Right lobe of liver (tissue), 6 donors: ENCODE measurements at regions not wholly inside any gene's neighbourhood (a gene's known extent, or its start where the extent isn't known, plus 50 kb on each side); places are given as distances from the start of the nearest gene placed in this dataset.

Source experiments
- ATAC-seq, 4 donors: fragments of 200-7000 bp; cut with Tn5 transposase; one replicate each; pipeline ENCODE4 v1.9.1; 2020; ENCODE audit warnings: mild to moderate bottlenecking in 4 of 4, moderate library complexity in 4 of 4
- DNase-seq, 3 donors: peaks; one replicate each; pipeline ENCODE4 v3.0.0-alpha.2; 2020
- H3K27ac ChIP-seq, 3 donors: fragments of 200-600 bp; one replicate each; pipeline ENCODE4 v1.8.0; 2022
- H3K27me3 ChIP-seq, 2 donors: fragments of 200-600 bp; one replicate each; pipeline ENCODE4 v1.8.0; 2022
- H3K36me3 ChIP-seq, 4 donors: fragments of 200-600 bp; sonication (generic) in 1 of 4; one replicate each; pipeline versions ENCODE4 v1.5.1 to v1.8.0; 2017 to 2022; ENCODE audit warnings: control low read depth in 1 of 4
- H3K4me1 ChIP-seq, 4 donors: fragments of 200-600 bp; sonication (generic) in 1 of 4; one replicate each; pipeline versions ENCODE4 v1.5.1 to v1.8.0; 2017 to 2022; ENCODE audit warnings: control low read depth in 1 of 4
- H3K4me3 ChIP-seq, 3 donors: fragments of 200-600 bp; one replicate each; pipeline ENCODE4 v1.8.0; 2022
- H3K9me3 ChIP-seq, 4 donors: fragments of 200-600 bp; sonication (generic) in 1 of 4; one replicate each; pipeline versions ENCODE4 v1.5.1 to v1.8.0; 2017 to 2022; ENCODE audit warnings: control low read depth in 1 of 4
- CTCF ChIP-seq, 4 donors: fragments of 200-600 bp in 3 of 4; fragments of 450-650 bp in 1 of 4; IDR thresholded peaks; one replicate each; pipeline versions ENCODE4 v1.5.1 to v1.8.0; 2016 to 2022; ENCODE audit warnings: antibody characterized with exemption in 4 of 4, mild to moderate bottlenecking in 2 of 4
- POLR2A ChIP-seq: fragments of 450-650 bp; IDR thresholded peaks from one replicate; pipeline ENCODE4 v1.6.1; 2017; ENCODE audit warnings: antibody characterized with exemption, mild to moderate bottlenecking
- WGBS: methylation state at CpG from one replicate; pipeline ENCODE4 v1.1.6; 2018; ENCODE audit warnings: low coverage, low lambda C conversion rate; ENCODE audit not compliant: insufficient coverage; ENCODE audit errors: missing lambda C conversion rate; 5-methylcytosine and 5-hydroxymethylcytosine counted together
- intact Hi-C, 2 donors: fragments of 100-400 bp; cut with DNase I; formaldehyde crosslinking; loops; one replicate each; pipeline versions ENCODE4 v1.11.2 to v1.14.1; 2022
- donor health status: DM: no; HTN: yes; CAD: no.
- donor health status: DM: no; HTN: no; CAD: no.
- donor health status: DM: no; HTN: no; CAD: no.
- donor health status: DM: no; HTN: yes; CAD: no.
- donor health status: DM: no; HTN: yes; CAD: no.

GRCh38 chr12:100692502-100692901, 102.1 kb upstream of the ANO4 start:
- Histone ChIP-seq H3K4me1 (no peaks in the 10 kb centered on the region), H3K27ac (no peak overlapping the region), H3K9me3 (no peaks in the 10 kb centered on the region), H3K36me3 (no peaks in the 10 kb centered on the region), H3K27me3 (no peaks in the 10 kb centered on the region), H3K4me3 (no peak overlapping the region)
- DNase-seq (no peak), ATAC-seq (no peak)
- TF ChIP-seq POLR2A (no peak), CTCF (IDR thresholded peaks at IDR 0.05) (no peak)
- intact Hi-C loops: no loop called here
- WGBS: 75% methylated on average over 1 of the region's 1 CpG

GRCh38 chr12:100698518-100698917, 96.1 kb upstream of the ANO4 start:
- ATAC-seq (no peak), DNase-seq (no peak)
- no peaks in the 10 kb centered on the region for H3K4me1 ChIP-seq
- TF ChIP-seq POLR2A (no peak), CTCF (IDR thresholded peaks at IDR 0.05) (no peak)
- no peaks in the 10 kb centered on the region for H3K36me3 ChIP-seq
- no peak overlapping the region for H3K27ac ChIP-seq
- intact Hi-C loops: no loop called here
- H3K27me3 ChIP-seq: no peaks in the 10 kb centered on the region
- H3K9me3 ChIP-seq: no peaks in the 10 kb centered on the region
- no peak overlapping the region for H3K4me3 ChIP-seq
- 36% methylated on average over 2 of the region's 2 CpGs for WGBS

GRCh38 chr12:100699209-100699608, 95.4 kb upstream of the ANO4 start:
- Histone ChIP-seq H3K9me3 (no peaks in the 10 kb centered on the region), H3K27ac (no peak overlapping the region), H3K4me1 (no peaks in the 10 kb centered on the region), H3K27me3 (no peaks in the 10 kb centered on the region), H3K36me3 (no peaks in the 10 kb centered on the region), H3K4me3 (no peak overlapping the region)
- intact Hi-C loops: no loop called here
- DNase-seq: no peak
- TF ChIP-seq CTCF (IDR thresholded peaks at IDR 0.05): no peak
- no peak for TF ChIP-seq POLR2A
- ATAC-seq: no peak
- 29% methylated on average over 1 of the region's 1 CpG for WGBS

- H3K27ac ChIP-seq: no peak overlapping the region
- no peaks in the 10 kb centered on the region for H3K36me3 ChIP-seq
- DNase-seq (no peak), ATAC-seq (no peak)
- intact Hi-C loops: no loop called here
- TF ChIP-seq POLR2A (no peak), CTCF (IDR thresholded peaks at IDR 0.05) (no peak)
- H3K4me3 ChIP-seq: no peak overlapping the region
- H3K4me1 ChIP-seq: no peaks in the 10 kb centered on the region
- no peaks in the 10 kb centered on the region for H3K27me3 ChIP-seq
- H3K9me3 ChIP-seq: no peaks in the 10 kb centered on the region
- whole genome bisulfite sequencing: 47% methylated on average over 2 of the region's 2 CpGs
These were observed 91.2 kb upstream of the ANO4 start for GRCh38 chr12:100703337-100703736.

GRCh38 chr12:100703868-100704267, 90.7 kb upstream of the ANO4 start:
- no peaks in the 10 kb centered on the region for H3K4me1 ChIP-seq
- H3K4me3 ChIP-seq: no peak overlapping the region
- no peaks in the 10 kb centered on the region for H3K36me3 ChIP-seq
- ATAC-seq: no peak
- no peaks in the 10 kb centered on the region for H3K9me3 ChIP-seq
- no peak overlapping the region for H3K27ac ChIP-seq
- intact Hi-C loops: no loop called here
- no peak for DNase-seq
- TF ChIP-seq CTCF (IDR thresholded peaks at IDR 0.05): no peak
- TF ChIP-seq POLR2A: no peak
- no peaks in the 10 kb centered on the region for H3K27me3 ChIP-seq
- WGBS: 53% methylated on average over 2 of the region's 2 CpGs
